ENCODE measurements at regions not wholly inside any gene's neighbourhood (a gene's known extent, or its start where the extent isn't known, plus 50 kb on each side); places are given as distances from the start of the nearest gene placed in this dataset.

DNA sequence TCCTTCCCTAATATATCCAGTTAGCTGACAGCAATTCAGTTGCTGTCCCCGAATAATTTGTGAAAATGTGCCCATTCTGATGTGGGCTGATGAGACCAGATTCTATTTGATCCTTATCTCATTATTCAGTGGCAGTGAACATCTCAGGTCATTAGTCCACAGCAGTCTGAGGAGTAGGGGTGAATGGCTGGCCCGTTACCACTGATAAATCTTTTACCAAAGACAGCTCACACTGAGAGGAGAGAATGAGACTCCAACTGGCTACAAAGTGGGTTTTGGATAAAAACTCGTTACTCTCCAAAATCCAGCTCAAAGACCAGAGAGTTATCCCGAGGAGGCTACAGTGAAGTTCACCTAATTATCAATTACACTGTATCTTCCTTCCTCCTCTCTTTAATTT, 189.7 kb downstream of the TUSC7 start:
- TF ChIP-seq, protein P1, sequence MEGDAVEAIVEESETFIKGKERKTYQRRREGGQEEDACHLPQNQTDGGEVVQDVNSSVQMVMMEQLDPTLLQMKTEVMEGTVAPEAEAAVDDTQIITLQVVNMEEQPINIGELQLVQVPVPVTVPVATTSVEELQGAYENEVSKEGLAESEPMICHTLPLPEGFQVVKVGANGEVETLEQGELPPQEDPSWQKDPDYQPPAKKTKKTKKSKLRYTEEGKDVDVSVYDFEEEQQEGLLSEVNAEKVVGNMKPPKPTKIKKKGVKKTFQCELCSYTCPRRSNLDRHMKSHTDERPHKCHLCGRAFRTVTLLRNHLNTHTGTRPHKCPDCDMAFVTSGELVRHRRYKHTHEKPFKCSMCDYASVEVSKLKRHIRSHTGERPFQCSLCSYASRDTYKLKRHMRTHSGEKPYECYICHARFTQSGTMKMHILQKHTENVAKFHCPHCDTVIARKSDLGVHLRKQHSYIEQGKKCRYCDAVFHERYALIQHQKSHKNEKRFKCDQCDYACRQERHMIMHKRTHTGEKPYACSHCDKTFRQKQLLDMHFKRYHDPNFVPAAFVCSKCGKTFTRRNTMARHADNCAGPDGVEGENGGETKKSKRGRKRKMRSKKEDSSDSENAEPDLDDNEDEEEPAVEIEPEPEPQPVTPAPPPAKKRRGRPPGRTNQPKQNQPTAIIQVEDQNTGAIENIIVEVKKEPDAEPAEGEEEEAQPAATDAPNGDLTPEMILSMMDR (IDR thresholded peaks at IDR 0.05; ENCODE audit: insufficient read depth, missing control alignments): no peak
- DNase-seq (ENCODE audit: insufficient read length, low spot score) (no peak), FAIRE-seq (no peak)

DNA sequence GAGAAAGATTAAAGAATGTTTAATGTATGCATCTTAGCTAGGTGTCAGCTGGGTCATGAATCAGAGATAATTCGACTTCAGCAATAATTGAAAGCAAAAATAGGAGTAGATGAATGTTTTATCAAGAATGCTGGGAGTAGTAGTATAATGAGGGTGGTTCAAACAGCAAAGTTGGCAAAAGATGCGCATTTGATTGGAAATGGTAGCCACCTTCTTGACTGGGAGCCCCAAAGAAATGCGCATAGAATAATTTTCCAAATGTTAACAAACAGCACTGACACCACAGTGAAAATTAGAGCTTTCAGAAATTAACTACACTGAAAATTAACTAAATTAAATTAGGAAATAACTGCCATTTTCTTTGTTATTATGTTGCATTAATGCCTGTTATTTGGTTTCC, 195.8 kb downstream of the TUSC7 start:
- no peak for DNase-seq (ENCODE audit: insufficient read length, low spot score)
- TF ChIP-seq, protein P1 (IDR thresholded peaks at IDR 0.05; ENCODE audit: insufficient read depth, missing control alignments): no peak
- FAIRE-seq: no peak

DNA sequence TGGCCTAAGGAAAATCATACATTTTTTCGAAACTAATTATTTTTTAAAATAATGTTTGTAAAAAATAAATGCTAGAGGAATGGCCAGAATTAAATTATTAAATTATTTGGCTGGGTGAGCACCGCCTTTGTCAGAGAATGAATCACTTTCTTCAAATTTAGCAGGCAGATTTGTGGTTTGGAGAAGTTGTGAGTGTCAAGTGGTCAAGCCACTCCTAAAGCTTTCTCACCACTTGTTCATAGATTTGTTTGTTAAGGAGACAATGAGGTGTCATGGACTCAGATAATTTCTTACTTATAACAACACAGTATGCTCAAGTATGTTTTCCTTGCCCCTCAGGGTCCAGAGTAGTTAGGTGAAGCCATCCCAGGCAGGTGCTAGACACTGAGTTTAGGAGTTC, 196.2 kb downstream of the TUSC7 start:
- DNase-seq (ENCODE audit: insufficient read length, low spot score) (no peak), FAIRE-seq (no peak)
- TF ChIP-seq, protein P1 (IDR thresholded peaks at IDR 0.05; ENCODE audit: insufficient read depth, missing control alignments): no peak

- TF ChIP-seq, protein P1 (IDR thresholded peaks at IDR 0.05; ENCODE audit: insufficient read depth, missing control alignments): no peak
- DNase-seq (ENCODE audit: insufficient read length, low spot score): no peak
- no peak for FAIRE-seq
These were observed 202.5 kb downstream of the TUSC7 start for GRCh38 chr3:116912116-116912515.

- FAIRE-seq (no peak), DNase-seq (ENCODE audit: insufficient read length, low spot score) (no peak)
- TF ChIP-seq, protein P1 (IDR thresholded peaks at IDR 0.05; ENCODE audit: insufficient read depth, missing control alignments): no peak
These were observed 204.4 kb downstream of the TUSC7 start for GRCh38 chr3:116914004-116914403.

DNA sequence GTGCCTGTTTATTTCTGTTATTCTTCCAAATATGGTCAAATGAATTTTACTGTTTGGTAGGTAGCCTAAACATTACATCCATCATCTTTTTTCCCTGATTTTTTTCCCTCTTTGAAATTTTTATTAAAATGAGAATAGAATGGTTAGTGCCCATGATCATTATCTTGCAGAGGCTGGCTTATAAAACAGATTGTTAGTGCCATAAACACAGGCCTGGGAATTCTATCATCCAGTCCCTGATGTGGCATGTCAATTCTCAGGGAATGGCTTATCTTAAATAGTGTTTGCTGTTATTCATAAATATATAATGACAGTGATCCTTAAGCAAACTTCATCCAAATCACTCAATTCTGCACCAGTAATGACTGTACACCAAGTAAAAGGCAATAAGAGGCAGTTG, 207.3 kb downstream of the TUSC7 start:
- FAIRE-seq (no peak), DNase-seq (ENCODE audit: insufficient read length, low spot score) (no peak)
- TF ChIP-seq, protein P1 (IDR thresholded peaks at IDR 0.05; ENCODE audit: insufficient read depth, missing control alignments): no peak

- FAIRE-seq (no peak), DNase-seq (ENCODE audit: insufficient read length, low spot score) (no peak)
- TF ChIP-seq, protein P1 (IDR thresholded peaks at IDR 0.05; ENCODE audit: insufficient read depth, missing control alignments): no peak
These were observed 211.4 kb downstream of the TUSC7 start for GRCh38 chr3:116920826-116921610.
